Smooth muscle cell (in vitro differentiated cells): ENCODE measurements at regions not wholly inside any gene's neighbourhood (a gene's known extent, or its start where the extent isn't known, plus 50 kb on each side); places are given as distances from the start of the nearest gene placed in this dataset.

Experiments
- DNase-seq: peaks from one replicate; lab custom pipeline; 2025; ENCODE audit not compliant: unreplicated experiment; lab: John Stamatoyannopoulos, UW
- H2AFZ ChIP-seq: fragments of 200-600 bp; sonication (generic); 2 replicates; pipeline ENCODE4 v1.6.0; 2016; ENCODE audit warnings: antibody characterized with exemption, low read depth, mild to moderate bottlenecking
- H3F3A ChIP-seq: fragments of 200-600 bp; sonication (generic); 2 replicates; pipeline ENCODE4 v1.6.0; 2017; ENCODE audit warnings: antibody characterized with exemption, low read depth
- H3K27ac ChIP-seq: fragments of 200-600 bp; sonication (generic); 2 replicates; pipeline ENCODE4 v1.5.1; 2016; ENCODE audit warnings: low read depth, mild to moderate bottlenecking
- H3K27me3 ChIP-seq: fragments of 200-600 bp; sonication (generic); 2 replicates; pipeline ENCODE4 v1.6.1; 2016; ENCODE audit warnings: low read depth, mild to moderate bottlenecking
- H3K36me3 ChIP-seq: fragments of 200-600 bp; sonication (generic); 2 replicates; pipeline ENCODE4 v1.5.1; 2016; ENCODE audit warnings: low read depth
- H3K4me1 ChIP-seq: fragments of 200-600 bp; sonication (generic); 2 replicates; pipeline ENCODE4 v1.5.1; 2016; ENCODE audit warnings: low read depth
- H3K4me2 ChIP-seq: fragments of 200-600 bp; sonication (generic); 2 replicates; pipeline ENCODE4 v1.6.0; 2016; ENCODE audit warnings: mild to moderate bottlenecking
- H3K4me3 ChIP-seq: fragments of 200-600 bp; sonication (generic); 2 replicates; pipeline ENCODE4 v1.5.1; 2016; ENCODE audit warnings: mild to moderate bottlenecking
- H3K79me2 ChIP-seq: fragments of 200-600 bp; sonication (generic); 2 replicates; pipeline ENCODE4 v1.6.0; 2016; ENCODE audit warnings: low read depth, mild to moderate bottlenecking
- H3K9ac ChIP-seq: fragments of 200-600 bp; sonication (generic); 2 replicates; pipeline ENCODE4 v1.6.0; 2016; ENCODE audit warnings: low read depth
- H3K9me3 ChIP-seq: fragments of 200-600 bp; sonication (generic); replicated peaks from 2 replicates; pipeline ENCODE4 v1.5.1; 2016; ENCODE audit warnings: low read depth
- H4K20me1 ChIP-seq: fragments of 200-600 bp; sonication (generic); 2 replicates; pipeline ENCODE4 v1.6.0; 2016; ENCODE audit warnings: low read depth
- WGBS: methylation state at CpG from one replicate; pipeline ENCODE4 v1.1.7; 2016; ENCODE audit warnings: low lambda C conversion rate; 5-methylcytosine and 5-hydroxymethylcytosine counted together
- TF ChIP-seq, protein P1 (sequence below): fragments of 200-600 bp; sonication (generic); IDR thresholded peaks from 2 replicates; pipeline ENCODE4 v1.5.1; 2017; ENCODE audit warnings: borderline replicate concordance, mild to moderate bottlenecking, antibody characterized with exemption; ENCODE audit not compliant: insufficient read depth, poor library complexity, severe bottlenecking

DNA sequence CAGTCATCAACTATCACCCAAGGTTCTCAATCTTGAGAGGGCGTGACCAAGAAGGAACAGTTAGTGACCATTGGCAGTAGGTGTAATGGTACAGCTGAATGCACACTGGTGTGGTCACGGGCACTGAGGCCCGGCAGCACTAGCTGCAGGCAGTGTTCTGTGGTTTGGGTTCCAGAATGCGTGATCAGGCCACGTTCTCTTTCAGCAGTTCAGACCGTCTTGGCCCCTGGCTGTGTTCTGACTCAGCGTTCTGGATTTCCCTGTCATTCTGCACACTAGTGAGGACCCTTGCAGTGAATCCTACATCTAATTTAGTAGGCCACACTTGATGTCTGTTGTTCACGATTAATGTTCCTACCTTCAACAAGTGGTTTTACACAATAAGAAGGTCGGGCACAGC lies 220.5 kb upstream of the SLCO3A1 start:
- TF ChIP-seq, protein P1, sequence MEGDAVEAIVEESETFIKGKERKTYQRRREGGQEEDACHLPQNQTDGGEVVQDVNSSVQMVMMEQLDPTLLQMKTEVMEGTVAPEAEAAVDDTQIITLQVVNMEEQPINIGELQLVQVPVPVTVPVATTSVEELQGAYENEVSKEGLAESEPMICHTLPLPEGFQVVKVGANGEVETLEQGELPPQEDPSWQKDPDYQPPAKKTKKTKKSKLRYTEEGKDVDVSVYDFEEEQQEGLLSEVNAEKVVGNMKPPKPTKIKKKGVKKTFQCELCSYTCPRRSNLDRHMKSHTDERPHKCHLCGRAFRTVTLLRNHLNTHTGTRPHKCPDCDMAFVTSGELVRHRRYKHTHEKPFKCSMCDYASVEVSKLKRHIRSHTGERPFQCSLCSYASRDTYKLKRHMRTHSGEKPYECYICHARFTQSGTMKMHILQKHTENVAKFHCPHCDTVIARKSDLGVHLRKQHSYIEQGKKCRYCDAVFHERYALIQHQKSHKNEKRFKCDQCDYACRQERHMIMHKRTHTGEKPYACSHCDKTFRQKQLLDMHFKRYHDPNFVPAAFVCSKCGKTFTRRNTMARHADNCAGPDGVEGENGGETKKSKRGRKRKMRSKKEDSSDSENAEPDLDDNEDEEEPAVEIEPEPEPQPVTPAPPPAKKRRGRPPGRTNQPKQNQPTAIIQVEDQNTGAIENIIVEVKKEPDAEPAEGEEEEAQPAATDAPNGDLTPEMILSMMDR = no peak
- no peak for DNase-seq
- Histone ChIP-seq H3K36me3 (no peaks in the 10 kb centered on the region), H3K9ac (no peak overlapping the region), H3K27me3 (no peaks in the 10 kb centered on the region), H4K20me1 (no peaks in the 10 kb centered on the region), H3K4me3 (no peak overlapping the region), H3K9me3 (no peaks in the 10 kb centered on the region), H3K4me1 (no peaks in the 10 kb centered on the region), H3K79me2 (no peaks in the 10 kb centered on the region), H3K27ac (no peak overlapping the region), H3F3A (no peaks in the 10 kb centered on the region), H2AFZ (no peak overlapping the region), H3K4me2 (no peak overlapping the region)
- WGBS = 85% methylated on average over 9 of the region's 9 CpGs

GRCh38 chr15:91634179-91634578 lies 219.3 kb upstream of the SLCO3A1 start:
- H3K27ac ChIP-seq = no peak overlapping the region
- H3K9me3 ChIP-seq = no peaks in the 10 kb centered on the region
- H2AFZ ChIP-seq = no peak overlapping the region
- no peak overlapping the region for H3K4me3 ChIP-seq
- H3K79me2 ChIP-seq = no peaks in the 10 kb centered on the region
- H3F3A ChIP-seq = no peaks in the 10 kb centered on the region
- H3K9ac ChIP-seq = no peak overlapping the region
- H3K4me2 ChIP-seq = no peak overlapping the region
- TF ChIP-seq, protein P1 = no peak
- no peaks in the 10 kb centered on the region for H3K36me3 ChIP-seq
- H3K27me3 ChIP-seq = no peaks in the 10 kb centered on the region
- 94% methylated on average over 3 of the region's 3 CpGs for WGBS
- no peak for DNase-seq
- no peaks in the 10 kb centered on the region for H3K4me1 ChIP-seq
- H4K20me1 ChIP-seq = no peaks in the 10 kb centered on the region

DNA sequence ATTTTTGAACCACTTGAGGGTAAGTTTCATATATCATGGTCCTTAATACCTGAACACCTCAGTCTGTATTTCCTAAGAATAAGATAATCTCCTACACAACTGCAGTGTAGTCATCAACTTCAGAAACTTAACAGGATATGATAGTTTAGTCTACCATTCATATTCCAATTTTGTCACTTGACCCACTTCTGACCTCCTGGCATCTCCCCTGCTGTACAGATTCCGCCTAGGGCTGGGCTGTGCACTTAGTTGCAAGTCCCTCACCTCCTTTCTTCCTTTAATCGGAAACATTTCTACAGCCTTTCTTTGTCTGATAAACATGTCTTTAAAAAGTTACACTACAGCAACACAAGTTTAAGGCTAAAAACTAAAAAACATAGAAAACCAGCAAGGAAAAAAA lies 218.4 kb upstream of the SLCO3A1 start:
- no peaks in the 10 kb centered on the region for H3K27me3 ChIP-seq
- no peaks in the 10 kb centered on the region for H3K9me3 ChIP-seq
- H3K79me2 ChIP-seq = no peaks in the 10 kb centered on the region
- no peaks in the 10 kb centered on the region for H3F3A ChIP-seq
- no peaks in the 10 kb centered on the region for H3K4me1 ChIP-seq
- no peak overlapping the region for H2AFZ ChIP-seq
- no peak for DNase-seq
- no peak overlapping the region for H3K4me2 ChIP-seq
- no peak overlapping the region for H3K4me3 ChIP-seq
- WGBS = 95% methylated on average over 2 of the region's 2 CpGs
- no peak overlapping the region for H3K27ac ChIP-seq
- TF ChIP-seq, protein P1 = no peak
- H4K20me1 ChIP-seq = no peaks in the 10 kb centered on the region
- H3K9ac ChIP-seq = no peak overlapping the region
- no peaks in the 10 kb centered on the region for H3K36me3 ChIP-seq

DNA sequence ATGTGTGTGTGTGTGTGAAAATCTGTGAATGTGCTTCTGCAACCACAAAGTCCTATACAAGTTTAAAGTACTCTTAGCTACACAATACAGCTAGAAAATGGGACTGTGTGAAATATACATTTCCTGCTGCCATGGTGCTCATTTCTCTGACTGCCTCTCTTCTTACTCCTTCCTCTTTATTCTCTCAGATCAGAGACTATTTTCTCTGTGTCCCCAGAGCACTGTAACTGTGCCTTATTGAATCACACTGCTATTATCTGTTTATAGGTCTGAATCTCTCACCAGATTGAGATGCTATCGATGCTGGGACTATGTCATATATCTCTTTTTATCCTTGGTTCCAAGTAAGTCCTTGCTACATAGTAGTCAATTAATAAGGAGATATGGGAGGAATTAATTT lies 217.9 kb upstream of the SLCO3A1 start:
- no peak overlapping the region for H3K4me2 ChIP-seq
- no peaks in the 10 kb centered on the region for H3K4me1 ChIP-seq
- H3K36me3 ChIP-seq = no peaks in the 10 kb centered on the region
- no peak for DNase-seq
- no peak overlapping the region for H3K9ac ChIP-seq
- no peak overlapping the region for H2AFZ ChIP-seq
- H3K27ac ChIP-seq = no peak overlapping the region
- no peaks in the 10 kb centered on the region for H3K9me3 ChIP-seq
- H3K79me2 ChIP-seq = no peaks in the 10 kb centered on the region
- TF ChIP-seq, protein P1 = no peak
- WGBS = 95% methylated on average over 1 of the region's 1 CpG
- H3K27me3 ChIP-seq = no peaks in the 10 kb centered on the region
- H3F3A ChIP-seq = no peaks in the 10 kb centered on the region
- no peak overlapping the region for H3K4me3 ChIP-seq
- H4K20me1 ChIP-seq = no peaks in the 10 kb centered on the region
